LNCAP (cell line): ENCODE measurements at regions not wholly inside any gene's neighbourhood (a gene's known extent, or its start where the extent isn't known, plus 50 kb on each side); places are given as distances from the start of the nearest gene placed in this dataset.

Experiments used
- CTCF ChIP-seq: fragments of 450-650 bp; IDR thresholded peaks from 2 replicates; pipeline ENCODE4 v1.5.1; 2017; ENCODE audit warnings: mild to moderate bottlenecking

- TF ChIP-seq CTCF, result no peak
Measured at GRCh38 chr15:46354443-46354842, 719.6 kb downstream of the SQOR start.

- TF ChIP-seq CTCF, result no peak
Measured at GRCh38 chr15:46365572-46365971, 730.7 kb downstream of the SQOR start.

GRCh38 chr15:46366360-46367007 is 731.7 kb downstream of the SQOR start:
- no peak for TF ChIP-seq CTCF

- TF ChIP-seq CTCF, result no peak
Measured at GRCh38 chr15:46383978-46384377, 749.1 kb downstream of the SQOR start.

GRCh38 chr15:46386356-46386755 is 751.5 kb downstream of the SQOR start:
- TF ChIP-seq CTCF, result no peak

GRCh38 chr15:46389739-46390138 is 754.9 kb downstream of the SQOR start:
- no peak for TF ChIP-seq CTCF

- no peak for TF ChIP-seq CTCF
Measured at GRCh38 chr15:46394463-46394862, 759.6 kb downstream of the SQOR start.

- no peak for TF ChIP-seq CTCF
Measured at GRCh38 chr15:46408312-46408711, 773.5 kb downstream of the SQOR start.
